ENCODE measurements at regions not wholly inside any gene's neighbourhood (a gene's known extent, or its start where the extent isn't known, plus 50 kb on each side); places are given as distances from the start of the nearest gene placed in this dataset.

DNA sequence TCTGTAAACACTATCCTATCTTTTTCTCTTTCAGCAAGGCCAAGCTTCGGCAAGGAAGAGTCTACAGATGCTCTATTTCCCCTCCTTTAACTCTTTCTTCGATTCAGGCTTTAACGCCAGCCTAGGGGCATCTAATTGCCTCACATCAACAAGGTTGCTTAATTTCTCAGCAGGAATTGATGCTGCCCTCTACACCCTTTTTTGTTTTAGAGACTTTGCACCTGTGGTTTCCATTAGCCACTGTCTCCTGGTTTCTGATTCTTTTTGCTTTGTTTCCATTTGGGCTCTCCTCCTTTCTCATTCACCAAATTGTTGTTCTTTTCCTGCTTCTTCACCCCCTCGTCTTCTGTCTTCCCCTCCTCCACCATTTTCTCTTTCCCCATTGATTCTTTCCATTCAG lies 202.4 kb upstream of the HMCN1 start:
- ChIA-PET POLR2A (no interaction called here), CTCF (no interaction called here)
- TF ChIP-seq ELF4 (IDR thresholded peaks at IDR 0.05) (no peak), FOXK2 (IDR thresholded peaks at IDR 0.05) (no peak), ARNT (IDR thresholded peaks at IDR 0.05) (no peak), SP1 (IDR thresholded peaks at IDR 0.05) (no peak), TARDBP (IDR thresholded peaks at IDR 0.05) (no peak), HDGF (IDR thresholded peaks at IDR 0.05; ENCODE audit: borderline replicate concordance) (no peak), FOXM1 (IDR thresholded peaks at IDR 0.05; ENCODE audit: borderline replicate concordance) (no peak), L3MBTL2 (conservative IDR thresholded peaks at IDR 0.05) (no peak), SUZ12 (IDR thresholded peaks at IDR 0.05) (no peak), ZNF384 (IDR thresholded peaks at IDR 0.05) (no peak), FOXA1 (IDR thresholded peaks at IDR 0.05) (no peak)
- no peak for DNase-seq (ENCODE audit: extremely low spot score)

DNA sequence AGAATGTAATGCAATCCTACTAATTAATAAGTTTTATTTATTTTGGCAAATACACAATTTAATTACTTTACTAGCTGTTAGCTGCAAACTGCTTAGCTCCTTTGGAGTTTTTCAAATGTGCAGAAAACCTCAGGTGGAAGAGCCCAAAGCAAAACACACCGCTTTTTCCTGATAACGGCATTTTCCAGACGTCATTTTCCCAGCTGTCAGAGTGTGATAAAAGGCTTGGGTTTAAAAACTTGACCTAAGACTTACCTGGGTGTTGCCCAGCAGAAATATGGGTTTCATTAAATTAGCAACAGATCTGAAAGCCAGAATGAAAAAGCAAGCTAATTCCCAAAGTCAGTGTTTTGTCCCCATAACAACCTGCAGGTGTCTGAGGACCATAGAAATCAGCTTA lies 204.0 kb upstream of the HMCN1 start:
- ChIA-PET POLR2A (no interaction called here), CTCF (no interaction called here)
- TF ChIP-seq ARNT (IDR thresholded peaks at IDR 0.05) (no peak), FOXM1 (IDR thresholded peaks at IDR 0.05; ENCODE audit: borderline replicate concordance) (no peak), SUZ12 (IDR thresholded peaks at IDR 0.05) (no peak), NFRKB (IDR thresholded peaks at IDR 0.05) (no peak)
- DNase-seq (ENCODE audit: extremely low spot score): no peak

DNA sequence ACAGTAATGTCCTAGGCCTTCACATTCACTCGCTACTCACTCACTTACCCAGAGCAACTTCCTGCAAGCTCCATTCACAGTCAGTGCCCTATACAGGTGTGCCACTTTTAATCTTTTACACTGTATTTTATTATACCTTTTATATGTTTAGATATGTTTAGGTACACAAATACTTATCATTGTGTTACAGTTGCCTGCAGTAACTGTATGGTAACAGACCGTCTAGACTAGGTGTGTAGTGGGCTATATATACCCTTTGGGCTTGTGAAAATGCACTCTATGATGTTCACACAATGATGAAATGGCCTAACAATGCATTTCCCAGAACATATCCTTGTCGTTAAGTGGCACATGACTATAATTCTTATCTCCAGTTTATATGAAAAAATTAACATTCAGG lies 204.5 kb upstream of the HMCN1 start:
- CTCF ChIA-PET: interaction anchor here (1.2 kb wide), 1 partner anchor 15 kb away, joined by 3 read pairs; no protein-coding TSS in a partner anchor
- POLR2A ChIA-PET: no interaction called here
- no peak for DNase-seq (ENCODE audit: extremely low spot score)
- no peak for TF ChIP-seq TARDBP (IDR thresholded peaks at IDR 0.05)
- TF ChIP-seq FOXK2 (IDR thresholded peaks at IDR 0.05): no peak
- TF ChIP-seq LEF1 (IDR thresholded peaks at IDR 0.05; ENCODE audit: borderline replicate concordance): no peak

DNA sequence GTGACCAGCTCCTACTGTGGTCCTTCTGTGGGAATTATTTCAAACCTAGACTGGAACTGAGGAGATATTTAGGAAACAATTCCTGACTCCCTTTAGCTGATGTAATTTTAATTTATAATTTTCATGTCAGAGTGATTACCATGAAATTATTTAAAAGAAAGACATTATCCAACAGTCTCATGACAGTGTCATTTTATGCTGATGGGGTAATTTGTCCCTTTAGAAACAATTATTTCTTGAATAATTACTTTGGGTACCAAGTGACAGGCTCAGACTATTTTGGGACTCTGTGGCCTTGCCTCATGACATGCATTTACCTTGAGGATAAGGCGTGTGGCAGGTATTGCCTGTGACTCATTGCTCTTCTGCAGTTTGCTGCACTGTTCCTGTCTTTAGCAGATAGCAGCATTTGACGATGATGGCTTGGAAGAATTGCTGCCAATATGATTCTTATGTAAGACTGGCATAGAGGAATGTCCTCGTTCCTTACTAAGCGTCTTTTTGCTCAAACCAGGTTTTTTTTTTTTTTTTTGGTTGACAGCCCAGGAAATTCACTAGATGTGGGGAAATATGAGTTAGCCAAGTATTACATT lies 206.0 kb upstream of the HMCN1 start:
- TF ChIP-seq ELF4 (IDR thresholded peaks at IDR 0.05) (no peak), HDGF (IDR thresholded peaks at IDR 0.05; ENCODE audit: borderline replicate concordance) (no peak), LEF1 (IDR thresholded peaks at IDR 0.05; ENCODE audit: borderline replicate concordance) (no peak), NFRKB (IDR thresholded peaks at IDR 0.05) (no peak), L3MBTL2 (conservative IDR thresholded peaks at IDR 0.05) (no peak), FOXK2 (IDR thresholded peaks at IDR 0.05) (no peak), SUZ12 (IDR thresholded peaks at IDR 0.05) (no peak), ARNT (IDR thresholded peaks at IDR 0.05) (no peak), ZNF384 (IDR thresholded peaks at IDR 0.05) (no peak), SP1 (IDR thresholded peaks at IDR 0.05) (no peak), BHLHE40 (IDR thresholded peaks at IDR 0.05; ENCODE audit: borderline replicate concordance) (no peak), TARDBP (IDR thresholded peaks at IDR 0.05) (no peak), CTBP1 (IDR thresholded peaks at IDR 0.05; ENCODE audit: borderline replicate concordance) (no peak), FOXA1 (IDR thresholded peaks at IDR 0.05) (no peak), FOXM1 (IDR thresholded peaks at IDR 0.05; ENCODE audit: borderline replicate concordance) (no peak)
- TF ChIP-seq, protein P1, sequence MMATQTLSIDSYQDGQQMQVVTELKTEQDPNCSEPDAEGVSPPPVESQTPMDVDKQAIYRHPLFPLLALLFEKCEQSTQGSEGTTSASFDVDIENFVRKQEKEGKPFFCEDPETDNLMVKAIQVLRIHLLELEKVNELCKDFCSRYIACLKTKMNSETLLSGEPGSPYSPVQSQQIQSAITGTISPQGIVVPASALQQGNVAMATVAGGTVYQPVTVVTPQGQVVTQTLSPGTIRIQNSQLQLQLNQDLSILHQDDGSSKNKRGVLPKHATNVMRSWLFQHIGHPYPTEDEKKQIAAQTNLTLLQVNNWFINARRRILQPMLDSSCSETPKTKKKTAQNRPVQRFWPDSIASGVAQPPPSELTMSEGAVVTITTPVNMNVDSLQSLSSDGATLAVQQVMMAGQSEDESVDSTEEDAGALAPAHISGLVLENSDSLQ (IDR thresholded peaks at IDR 0.05): no peak
- CTCF ChIA-PET: interaction anchor here (1.2 kb wide), 1 partner anchor 17 kb away, joined by 3 read pairs; no protein-coding TSS in a partner anchor
- POLR2A ChIA-PET: no interaction called here
- no peak for DNase-seq (ENCODE audit: extremely low spot score)

DNA sequence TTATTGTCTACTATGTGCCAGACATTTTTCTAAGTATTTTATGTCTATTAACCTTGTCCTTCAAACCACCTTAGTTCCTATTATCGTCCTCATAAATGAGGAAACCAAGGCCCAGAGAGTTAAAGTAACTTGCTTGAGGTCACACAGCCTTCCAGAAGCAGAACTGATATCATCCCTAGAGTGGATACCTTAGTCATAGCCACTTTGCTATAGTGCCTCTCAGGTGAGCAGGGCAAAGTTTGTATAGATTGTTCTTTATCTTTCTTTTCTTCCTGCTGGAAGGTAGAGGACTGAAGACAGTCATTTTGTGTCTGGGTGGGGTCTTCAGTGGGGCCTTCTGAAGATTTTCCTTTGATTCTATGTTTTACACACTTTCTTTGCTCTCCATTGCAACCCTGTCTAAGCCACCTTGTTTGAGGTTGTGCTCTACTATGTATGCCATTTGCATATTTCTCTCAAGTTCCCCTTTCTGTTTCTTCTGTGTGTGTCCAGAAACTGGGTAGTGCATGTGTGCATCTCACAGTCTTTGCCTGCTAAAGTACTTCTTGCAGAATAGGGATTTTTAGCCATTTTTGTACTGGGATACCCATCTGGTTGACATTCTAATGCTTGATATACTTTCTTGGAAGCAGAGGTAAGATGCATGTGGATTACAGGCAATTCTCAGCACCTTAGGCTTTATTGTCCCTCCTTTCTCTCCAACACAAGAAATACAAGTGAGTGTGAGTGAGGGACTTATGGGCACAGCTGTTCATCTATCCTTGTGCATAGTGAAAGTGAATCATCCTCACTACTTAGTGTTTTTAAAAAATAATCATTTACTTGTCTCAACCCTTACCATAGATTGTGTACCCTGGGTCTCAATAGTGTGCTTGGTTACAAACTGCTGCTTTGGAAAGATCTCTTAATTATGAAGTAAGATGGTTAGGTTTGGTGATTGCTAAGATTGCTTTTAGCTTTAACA lies 207.6 kb upstream of the HMCN1 start:
- ChIA-PET CTCF (no interaction called here), POLR2A (no interaction called here)
- DNase-seq (ENCODE audit: extremely low spot score): no peak
- no peak for TF ChIP-seq FOXK2 (IDR thresholded peaks at IDR 0.05)
- no peak for TF ChIP-seq ELF4 (IDR thresholded peaks at IDR 0.05)
- no peak for TF ChIP-seq SUZ12 (IDR thresholded peaks at IDR 0.05)
- no peak for TF ChIP-seq HDGF (IDR thresholded peaks at IDR 0.05; ENCODE audit: borderline replicate concordance)
- no peak for TF ChIP-seq L3MBTL2 (conservative IDR thresholded peaks at IDR 0.05)

DNA sequence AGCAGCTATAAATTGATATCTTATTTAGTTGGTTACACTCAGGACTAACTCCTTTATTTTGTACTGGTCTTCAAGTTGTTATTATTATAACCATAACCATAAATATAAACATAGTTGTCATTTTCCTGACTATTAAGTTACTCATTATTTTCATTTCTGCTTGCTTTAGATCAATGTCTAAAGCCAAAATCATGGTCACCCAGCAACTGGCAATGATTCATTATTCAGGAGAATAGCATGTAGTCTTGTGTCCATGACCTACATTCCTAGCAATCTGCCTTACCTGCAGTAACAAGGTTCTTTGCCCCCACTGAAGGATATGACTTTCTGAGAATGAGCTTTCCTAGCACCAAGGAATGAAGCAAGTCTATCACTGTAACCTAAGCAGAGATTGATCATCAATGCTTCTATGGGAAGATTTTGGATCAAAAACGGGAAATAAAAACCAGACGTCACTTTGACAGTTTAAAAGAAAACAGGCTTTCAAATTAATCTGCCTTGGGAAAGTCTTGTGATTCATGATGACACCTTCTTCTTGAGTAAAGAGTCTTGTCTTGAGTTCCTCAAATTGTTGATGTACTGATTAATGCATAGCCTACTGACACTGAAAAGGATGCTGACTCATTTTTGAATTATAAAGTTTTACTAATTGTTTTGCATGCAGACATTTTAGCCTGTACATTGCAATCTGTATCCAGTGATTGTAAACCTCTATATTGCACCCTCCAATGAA lies 203.3 kb upstream of the IVNS1ABP start:
- no peak for DNase-seq (ENCODE audit: extremely low spot score)
- ChIA-PET CTCF (no interaction called here), POLR2A (no interaction called here)
- TF ChIP-seq, protein P1 (IDR thresholded peaks at IDR 0.05): no peak
- no peak for TF ChIP-seq ARNT (IDR thresholded peaks at IDR 0.05)
- no peak for TF ChIP-seq TARDBP (IDR thresholded peaks at IDR 0.05)
- TF ChIP-seq ZNF384 (IDR thresholded peaks at IDR 0.05): no peak
- TF ChIP-seq HDGF (IDR thresholded peaks at IDR 0.05; ENCODE audit: borderline replicate concordance): no peak
- TF ChIP-seq CTBP1 (IDR thresholded peaks at IDR 0.05; ENCODE audit: borderline replicate concordance): no peak
- TF ChIP-seq L3MBTL2 (conservative IDR thresholded peaks at IDR 0.05): no peak
- TF ChIP-seq LEF1 (IDR thresholded peaks at IDR 0.05; ENCODE audit: borderline replicate concordance): no peak
